GM19463 (cell line): ENCODE measurements at regions not wholly inside any gene's neighbourhood (a gene's known extent, or its start where the extent isn't known, plus 50 kb on each side); places are given as distances from the start of the nearest gene placed in this dataset.
"Not testable (repeated sequence)": the region's sequence is repeated elsewhere in the genome, so short reads cannot be mapped to it uniquely, and the experiment has no call there.

ENCODE experiments used
- ATAC-seq: cut with Tn5 transposase; IDR thresholded peaks from one replicate; pipeline ENCODE4 v1.9.1; 2021; ENCODE audit warnings: mild to moderate bottlenecking, moderate library complexity; ENCODE audit not compliant: unreplicated experiment

DNA sequence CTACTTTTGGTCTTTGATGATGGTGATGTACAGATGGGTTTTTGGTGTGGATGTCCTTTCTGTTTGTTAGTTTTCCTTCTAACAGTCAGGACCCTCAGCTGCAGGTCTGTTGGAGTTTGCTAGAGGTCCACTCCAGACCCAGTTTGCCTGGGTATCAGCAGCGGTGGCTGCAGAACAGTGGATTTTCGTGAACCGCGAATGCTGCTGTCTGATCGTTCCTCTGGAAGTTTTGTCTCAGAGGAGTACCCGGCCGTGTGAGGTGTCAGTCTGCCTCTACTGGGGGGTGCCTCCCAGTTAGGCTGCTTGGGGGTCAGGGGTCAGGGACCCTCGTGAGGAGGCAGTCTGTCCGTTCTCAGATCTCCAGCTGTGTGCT lies 56.6 kb upstream of the TNFAIP8 start:
- not testable (repeated sequence) for ATAC-seq

DNA sequence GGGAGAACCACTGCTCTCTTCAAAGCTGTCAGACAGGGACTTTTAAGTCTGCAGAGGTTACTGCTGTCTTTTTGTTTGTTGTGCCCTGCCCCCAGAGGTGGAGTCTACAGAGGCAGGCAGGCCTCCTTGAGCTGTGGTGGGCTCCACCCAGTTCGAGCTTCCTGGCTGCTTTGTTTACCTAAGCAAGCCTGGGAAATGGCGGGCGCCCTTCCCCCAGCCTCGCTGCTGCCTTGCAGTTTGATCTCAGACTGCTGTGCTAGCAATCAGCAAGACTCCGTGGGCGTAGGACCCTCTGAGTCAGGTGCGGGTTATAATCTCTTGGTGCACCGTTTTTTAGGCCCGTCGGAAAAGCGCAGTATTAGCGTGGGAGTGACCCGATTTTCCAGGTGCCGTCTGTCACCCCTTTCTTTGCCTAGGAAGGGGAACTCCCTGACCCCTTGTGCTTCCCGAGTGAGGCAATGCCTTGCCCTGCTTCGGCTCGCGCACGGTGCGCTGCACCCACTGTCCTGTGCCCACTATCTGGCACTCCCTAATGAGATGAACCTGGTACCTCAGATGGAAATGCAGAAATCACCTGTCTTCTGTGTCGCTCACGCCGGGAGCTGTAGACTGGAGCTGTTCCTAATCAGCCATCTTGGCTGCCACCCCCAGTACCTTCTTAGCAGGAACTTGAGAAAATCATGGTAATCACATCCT lies 56.1 kb upstream of the TNFAIP8 start:
- ATAC-seq: not testable (repeated sequence)

DNA sequence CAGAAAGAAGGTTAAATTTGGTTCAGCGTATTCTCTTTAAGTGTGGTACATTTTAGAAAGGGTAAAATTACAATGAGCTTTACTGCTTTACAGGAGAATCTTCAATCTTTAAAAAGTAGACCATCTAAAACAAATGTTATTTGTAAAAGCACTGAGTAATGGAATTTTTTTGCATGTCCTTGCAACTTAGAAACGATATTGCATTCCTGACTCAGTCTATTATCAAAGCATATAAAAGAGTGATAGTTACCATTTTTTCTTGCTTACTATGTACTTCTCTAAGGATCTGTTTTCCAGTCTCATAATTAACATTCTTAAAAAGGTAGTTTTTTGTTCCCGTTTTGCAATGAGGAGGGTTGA lies 55.5 kb upstream of the TNFAIP8 start:
- no peak for ATAC-seq

DNA sequence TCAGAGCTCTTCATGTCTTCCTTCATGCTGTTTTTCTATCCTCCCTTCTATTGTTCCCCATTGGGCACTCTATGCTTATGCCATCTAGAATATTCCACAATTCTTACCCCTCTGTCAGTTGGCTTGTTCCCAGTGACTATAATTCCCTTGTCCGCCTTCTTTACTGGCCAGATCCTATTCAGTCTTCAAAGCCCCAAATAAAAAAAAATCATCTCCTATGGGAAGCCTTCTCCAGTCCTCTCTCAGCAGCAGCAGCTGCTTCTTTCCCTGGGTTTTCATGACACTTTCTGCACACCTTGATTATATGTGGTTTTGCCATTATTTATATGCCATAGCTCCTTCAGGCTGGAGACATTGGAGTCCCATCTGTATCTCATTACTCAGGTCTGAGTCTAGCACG lies 54.6 kb upstream of the TNFAIP8 start:
- no peak for ATAC-seq

DNA sequence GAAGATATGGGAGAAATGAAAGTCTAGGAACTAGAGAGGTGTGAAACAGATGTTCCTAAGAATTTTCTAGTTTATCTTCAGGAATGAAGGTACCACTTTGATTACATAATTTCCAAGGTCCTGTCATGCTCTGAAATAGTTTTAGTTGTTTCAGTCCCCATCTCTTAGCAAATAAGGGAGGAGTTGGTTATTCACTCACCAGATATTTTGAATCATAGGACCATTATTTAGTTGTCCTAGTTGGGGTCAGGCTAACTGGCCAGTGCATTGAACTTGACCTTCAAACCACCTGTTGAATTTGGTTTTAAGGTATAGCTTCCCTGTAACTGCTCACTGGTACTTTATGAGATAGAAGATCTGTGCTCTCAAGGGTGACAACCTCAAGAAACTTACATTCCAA lies 53.9 kb upstream of the TNFAIP8 start:
- ATAC-seq: no peak

DNA sequence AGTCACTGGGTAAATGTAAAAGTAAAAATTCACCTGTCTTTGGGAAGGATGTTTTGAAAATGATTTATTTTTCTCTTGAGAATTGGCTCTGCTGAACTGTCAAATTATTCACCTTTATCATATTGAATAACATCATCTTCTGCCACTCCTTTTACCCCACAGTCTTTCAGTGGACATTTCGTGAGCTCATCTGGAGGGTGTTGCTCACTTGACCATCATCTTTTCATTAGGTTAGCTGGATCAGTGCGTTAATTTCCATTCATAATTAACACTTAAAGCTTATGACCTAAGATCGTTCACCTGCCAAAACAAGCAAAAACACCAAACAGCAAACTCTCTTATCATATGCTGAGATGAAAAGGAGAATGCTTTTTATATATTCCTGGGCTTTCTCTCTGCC lies 53.4 kb upstream of the TNFAIP8 start:
- no peak for ATAC-seq

DNA sequence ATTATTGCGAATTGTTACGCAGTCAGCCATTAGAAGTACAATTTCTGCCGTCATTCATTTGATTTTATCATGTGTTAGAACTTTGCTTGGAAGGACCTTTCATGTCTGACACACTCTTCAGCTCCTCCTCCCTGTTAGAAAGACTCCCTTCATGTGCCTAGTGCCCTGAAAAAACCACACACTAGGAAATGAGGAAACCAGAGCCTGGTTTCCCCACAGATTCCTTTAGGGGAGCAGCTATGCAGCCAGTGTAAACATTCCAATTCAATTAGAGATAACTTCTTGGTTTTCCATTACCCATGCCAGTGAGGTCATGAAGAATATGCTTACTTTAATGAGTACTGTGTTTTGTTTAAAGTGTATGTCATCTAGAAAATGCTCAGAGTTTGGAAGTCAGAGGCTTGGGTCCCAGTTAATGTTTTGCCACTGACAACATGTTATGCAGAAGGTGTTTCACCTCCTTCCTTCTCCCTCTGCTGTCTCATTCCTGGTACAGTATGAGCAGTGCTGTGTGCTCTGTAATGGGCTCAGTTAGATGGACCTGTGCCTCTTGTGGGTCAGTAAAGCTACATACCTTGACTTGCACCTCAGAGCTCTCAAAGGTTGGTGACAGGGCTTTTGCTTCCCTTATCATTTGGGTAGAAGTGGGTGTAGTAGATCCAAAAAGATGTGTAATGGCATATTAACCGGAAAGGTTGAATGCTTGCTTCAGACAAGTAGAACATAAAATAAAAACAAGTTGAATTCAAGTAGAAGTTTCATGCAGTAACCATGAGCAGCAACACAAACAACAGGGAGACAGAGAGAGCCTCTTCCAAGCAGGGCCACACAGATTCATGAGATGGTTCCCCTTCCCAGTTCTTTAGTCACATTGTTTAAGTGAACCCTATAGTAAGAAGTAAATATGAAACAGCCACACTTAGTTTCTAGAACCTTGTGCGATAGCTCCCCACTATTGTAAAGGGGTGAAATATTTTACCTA lies 52.6 kb upstream of the TNFAIP8 start:
- ATAC-seq: peak; percentile 74

DNA sequence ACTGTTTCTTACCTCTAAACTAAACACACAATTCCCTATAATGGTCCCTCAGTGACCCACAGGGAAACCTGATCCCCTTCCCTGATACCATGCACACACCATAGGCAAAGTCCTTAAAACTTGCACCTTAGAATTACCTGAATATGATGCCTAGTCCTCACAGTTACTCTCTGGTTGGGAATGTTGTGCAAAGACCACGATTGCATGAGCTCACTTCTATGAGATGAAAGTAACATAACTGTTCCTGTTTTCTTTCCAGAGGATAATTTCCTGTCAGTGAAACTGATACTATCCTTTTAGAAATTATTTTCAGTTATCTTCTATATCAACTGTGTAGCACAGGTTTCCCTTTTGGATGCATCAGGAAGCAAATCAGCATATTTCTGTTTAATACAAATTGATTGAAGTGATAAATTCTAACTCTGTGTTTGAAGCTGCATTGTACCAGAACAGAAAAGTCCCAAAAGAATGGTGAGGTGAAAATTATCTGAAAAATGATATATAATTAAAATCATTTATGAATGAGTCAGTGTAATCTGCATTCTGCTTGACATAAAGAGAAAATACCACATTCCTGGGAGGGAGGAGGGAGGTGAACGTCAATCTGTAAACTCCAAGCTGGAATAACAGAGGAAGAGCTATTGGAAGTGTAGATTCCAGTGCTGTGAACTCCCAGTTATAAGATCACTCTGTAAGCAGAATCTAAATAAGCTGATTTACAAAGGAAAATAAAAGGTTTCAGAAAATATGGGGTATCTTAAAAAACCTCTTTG lies 51.2 kb upstream of the TNFAIP8 start:
- no peak for ATAC-seq
